Kidney (tissue), 10 donors: ENCODE measurements at regions not wholly inside any gene's neighbourhood (a gene's known extent, or its start where the extent isn't known, plus 50 kb on each side); places are given as distances from the start of the nearest gene placed in this dataset.
"Not testable (repeated sequence)": the region's sequence is repeated elsewhere in the genome, so short reads cannot be mapped to it uniquely, and the experiment has no call there.

Source experiments
- DNase-seq, 5 donors: peaks; one replicate each; pipeline ENCODE4 v3.0.0-alpha.2; 2013 to 2020
- FAIRE-seq: peaks from 2 replicates; lab custom pipeline; 2012; peaks lifted over from hg19 to GRCh38; lab: Jason Lieb, UNC
- H3K27ac ChIP-seq, 2 donors: one replicate each; pipeline ENCODE4 v1.7.0; 2013; ENCODE audit warnings: low read depth in 2 of 2, low read length in 2 of 2, inconsistent platforms in 1 of 2
- H3K27me3 ChIP-seq: one replicate; pipeline ENCODE4 v1.7.1; 2013; ENCODE audit warnings: low read length, inconsistent platforms; ENCODE audit not compliant: control insufficient read depth, insufficient read depth
- H3K36me3 ChIP-seq, 3 donors: one replicate each; pipeline versions ENCODE4 v1.7.0 to v1.7.1; 2013; ENCODE audit warnings: low read length in 3 of 3, control low read depth in 1 of 3, inconsistent platforms in 1 of 3; ENCODE audit not compliant: insufficient read depth in 3 of 3, control insufficient read depth in 2 of 3
- H3K4me1 ChIP-seq, 3 donors: one replicate each; pipeline versions ENCODE4 v1.7.0 to v1.7.1; 2013; ENCODE audit warnings: low read length in 3 of 3, inconsistent platforms in 1 of 3, low read depth in 1 of 3; ENCODE audit not compliant: control insufficient read depth in 2 of 3, insufficient read depth in 2 of 3
- H3K4me3 ChIP-seq, 3 donors: one replicate each; pipeline versions ENCODE4 v1.7.0 to v1.8.1; 2013; ENCODE audit warnings: low read length in 3 of 3, control low read depth in 1 of 3, inconsistent platforms in 1 of 3
- H3K9ac ChIP-seq, 3 donors: one replicate each; pipeline versions ENCODE4 v1.7.0 to v1.7.1; 2013; ENCODE audit warnings: low read length in 3 of 3, control low read depth in 1 of 3, inconsistent platforms in 1 of 3
- H3K9me3 ChIP-seq, 3 donors: one replicate each; pipeline versions ENCODE4 v1.7.0 to v1.7.1; 2013; ENCODE audit warnings: low read length in 3 of 3, control low read depth in 1 of 3, inconsistent platforms in 1 of 3; ENCODE audit not compliant: control insufficient read depth in 2 of 3, insufficient read depth in 1 of 3
- intact Hi-C: fragments of 100-400 bp; cut with DNase I; formaldehyde crosslinking; loops from one replicate; pipeline ENCODE4 v1.11.1; 2022
- donor health status: control.
- donor health status: control.
- donor health status: DM: yes; HTN: yes; CAD: no.
- donor health status: Normal renal cell carcinoma (clear cell type).

GRCh38 chr2:87542599-87543174 is 205.2 kb upstream of the PLGLB2 start:
- H3K36me3 ChIP-seq, H3K4me1 ChIP-seq, H3K9ac ChIP-seq, FAIRE-seq, H3K4me3 ChIP-seq, H3K27me3 ChIP-seq, H3K9me3 ChIP-seq, H3K27ac ChIP-seq, intact Hi-C loops: not testable (repeated sequence)
- peak in 4 of 5 donors; percentile 50 to 55 (median 54) for DNase-seq

- H3K4me3 ChIP-seq, H3K9me3 ChIP-seq, FAIRE-seq, H3K27ac ChIP-seq, H3K27me3 ChIP-seq, intact Hi-C loops, H3K9ac ChIP-seq, DNase-seq, H3K4me1 ChIP-seq, H3K36me3 ChIP-seq: not testable (repeated sequence)
Observed at GRCh38 chr2:87543797-87544196, 204.1 kb upstream of the PLGLB2 start.

- H3K27me3 ChIP-seq, intact Hi-C loops, H3K9me3 ChIP-seq, H3K36me3 ChIP-seq, H3K27ac ChIP-seq, DNase-seq, H3K4me1 ChIP-seq, FAIRE-seq, H3K4me3 ChIP-seq, H3K9ac ChIP-seq: not testable (repeated sequence)
Observed at GRCh38 chr2:87547106-87547505, 200.8 kb upstream of the PLGLB2 start.

GRCh38 chr2:87547966-87548365 is 199.9 kb upstream of the PLGLB2 start:
- H3K27me3 ChIP-seq, H3K9ac ChIP-seq, H3K9me3 ChIP-seq, FAIRE-seq, H3K27ac ChIP-seq, H3K4me3 ChIP-seq, intact Hi-C loops, H3K4me1 ChIP-seq, H3K36me3 ChIP-seq, DNase-seq: not testable (repeated sequence)

- H3K36me3 ChIP-seq, DNase-seq, H3K9ac ChIP-seq, intact Hi-C loops, H3K9me3 ChIP-seq, H3K4me3 ChIP-seq, H3K27ac ChIP-seq, FAIRE-seq, H3K27me3 ChIP-seq, H3K4me1 ChIP-seq: not testable (repeated sequence)
Observed at GRCh38 chr2:87548681-87549536, 199.0 kb upstream of the PLGLB2 start.

- H3K27me3 ChIP-seq, H3K4me3 ChIP-seq, H3K9ac ChIP-seq, H3K4me1 ChIP-seq, DNase-seq, H3K27ac ChIP-seq, H3K36me3 ChIP-seq, H3K9me3 ChIP-seq, intact Hi-C loops, FAIRE-seq: not testable (repeated sequence)
Observed at GRCh38 chr2:87549561-87550202, 198.2 kb upstream of the PLGLB2 start.

- H3K9me3 ChIP-seq, intact Hi-C loops, FAIRE-seq, H3K27ac ChIP-seq, H3K4me1 ChIP-seq, H3K4me3 ChIP-seq, H3K9ac ChIP-seq, H3K27me3 ChIP-seq, DNase-seq, H3K36me3 ChIP-seq: not testable (repeated sequence)
Observed at GRCh38 chr2:87554678-87555077, 193.2 kb upstream of the PLGLB2 start.

- H3K9me3 ChIP-seq, FAIRE-seq, intact Hi-C loops, H3K9ac ChIP-seq, H3K27ac ChIP-seq, H3K4me1 ChIP-seq, H3K27me3 ChIP-seq, H3K36me3 ChIP-seq, H3K4me3 ChIP-seq: not testable (repeated sequence)
- peak in 1 of 5 donors; percentile 31 for DNase-seq
Observed at GRCh38 chr2:87555082-87555481, 192.8 kb upstream of the PLGLB2 start.
